ENCODE measurements at regions not wholly inside any gene's neighbourhood (a gene's known extent, or its start where the extent isn't known, plus 50 kb on each side); places are given as distances from the start of the nearest gene placed in this dataset.

GRCh38 chr4:184292465-184292867 is 74.8 kb upstream of the ENPP6 start:
- Histone ChIP-seq H2AFZ (ENCODE audit: low read length) (no peak overlapping the region), H3K4me1 (ENCODE audit: insufficient read depth, low read length) (no peaks in the 10 kb centered on the region), H3K14ac (ENCODE audit: insufficient read depth, low read length) (no peak overlapping the region; the same call in 1 of the 2 replicates), H3K4me2 (ENCODE audit: insufficient read depth, insufficient read length, low read length) (no peak overlapping the region), H3K27me3 (ENCODE audit: insufficient read depth, low read length) (no peaks in the 10 kb centered on the region), H3K4ac (ENCODE audit: low read depth, low read length) (no peak overlapping the region; the same call in 1 of the 2 replicates), H3K9me3 (ENCODE audit: control insufficient read depth, low read depth, low read length) (no peaks in the 10 kb centered on the region), H4K5ac (ENCODE audit: insufficient read length, low read depth, low read length) (no peak overlapping the region), H3K79me1 (ENCODE audit: insufficient read depth, low read depth, low read length, poor library complexity, severe bottlenecking) (no peaks in the 10 kb centered on the region), H3K23ac (ENCODE audit: insufficient read length, low read depth, low read length) (no peak overlapping the region), H2BK5ac (ENCODE audit: insufficient read length, low read length) (no peak overlapping the region), H2BK12ac (ENCODE audit: insufficient read length, low read depth, low read length) (no peak overlapping the region), H2AK5ac (ENCODE audit: insufficient read length, low read length) (no peak overlapping the region), H2BK20ac (ENCODE audit: low read depth, low read length, poor library complexity, severe bottlenecking) (no peak overlapping the region), H3K79me2 (ENCODE audit: insufficient read depth, low read length) (no peaks in the 10 kb centered on the region), H4K8ac (replicated peaks; ENCODE audit: insufficient read length, low read depth, low read length) (no peak overlapping the region), H3K23me2 (ENCODE audit: insufficient read length, low read depth, low read length, poor library complexity, severe bottlenecking) (no peaks in the 10 kb centered on the region), H4K91ac (ENCODE audit: insufficient read length, low read depth, low read length) (no peak overlapping the region), H2BK120ac (ENCODE audit: low read depth, low read length, poor library complexity, severe bottlenecking) (no peak overlapping the region), H3K9ac (ENCODE audit: extremely low read depth, insufficient read length, low read length) (no peak overlapping the region), H3K56ac (ENCODE audit: insufficient read length, low read depth, low read length) (no peak overlapping the region), H4K20me1 (ENCODE audit: control insufficient read depth, insufficient read depth, insufficient read length) (no peaks in the 10 kb centered on the region), H3K27ac (ENCODE audit: insufficient read length, low read depth, low read length) (no peak overlapping the region), H2BK15ac (ENCODE audit: low read depth, low read length) (no peak overlapping the region), H3K18ac (ENCODE audit: insufficient read length, low read depth, low read length) (no peak overlapping the region), H3T11ph (ENCODE audit: low read length) (no peak overlapping the region)
- Mint-ChIP-seq H3K27ac (no peak overlapping the region), H3K4me3 (no peak overlapping the region), H3K9me3 (no peaks in the 10 kb centered on the region), H3K4me1 (peaks cover 14% of the 10 kb centered on the region in 2 experiments), H3K27me3 (ENCODE audit: low read depth) (peaks cover 1% of the 10 kb centered on the region; the same call in 1 of the 2 replicates), H3K36me3 (ENCODE audit: insufficient read depth in 1 of 3, low read depth in 3 of 3) (0 out of 7 replicates have a peak, but pooled peaks cover 0 to 2% (median 0%) of the 10 kb centered on the region in 3 experiments)
- no peak for DNase-seq
- 100% methylated on average over 1 of the region's 3 CpGs for WGBS (ENCODE audit: extremely low coverage, insufficient read length, low lambda C conversion rate)
- no peak for TF ChIP-seq CTCF (conservative IDR thresholded peaks at IDR 0.05)
